IMR-90 (cell line): ENCODE measurements at regions not wholly inside any gene's neighbourhood (a gene's known extent, or its start where the extent isn't known, plus 50 kb on each side); places are given as distances from the start of the nearest gene placed in this dataset.

Experiments
- ATAC-seq: fragments of 200-7000 bp; cut with Tn5 transposase; 2 replicates; pipeline ENCODE4 v1.9.1; 2020; ENCODE audit warnings: low read depth, mild to moderate bottlenecking, moderate library complexity
- BruUV-seq: library from RNA; stranded (reverse); fragments of 400-500 nt; replicated peaks from 2 replicates; lab custom pipeline; 2021; lab: Mats Ljungman, UMichigan
- CTCF ChIA-PET: fragments of 300-600 bp; formaldehyde crosslinking; extraction: SDS; loops from one replicate; lab custom pipeline; 2021; ENCODE audit warnings: antibody characterized with exemption; lab: Yijun Ruan, JAX
- POLR2A ChIA-PET: fragments of 300-600 bp; sonication (Branson Sonifier 250); formaldehyde crosslinking; loops from one replicate; lab custom pipeline; 2022; ENCODE audit warnings: antibody characterized with exemption; ENCODE audit not compliant: unreplicated experiment; lab: Charles Lee
- DNase-seq: peaks from one replicate; pipeline ENCODE4 v3.0.0; 2013
- H2AFZ ChIP-seq: replicated peaks from 2 replicates; pipeline ENCODE3; 2013; ENCODE audit warnings: low read length, mild to moderate bottlenecking; ENCODE audit not compliant: poor library complexity
- H2AK5ac ChIP-seq: 2 replicates; pipeline ENCODE4 v1.6.1; 2013; ENCODE audit warnings: low read depth, low read length, inconsistent platforms
- H2AK9ac ChIP-seq: replicated peaks from 2 replicates; pipeline ENCODE3; 2013; ENCODE audit warnings: mild to moderate bottlenecking, low read depth, low read length, moderate library complexity; ENCODE audit not compliant: poor library complexity
- H2BK120ac ChIP-seq: 2 replicates; pipeline ENCODE4 v1.6.1; 2013; ENCODE audit warnings: low read depth, low read length, inconsistent platforms
- H2BK15ac ChIP-seq: 3 replicates; pipeline ENCODE4 v1.6.1; 2013; ENCODE audit warnings: low read depth, low read length, inconsistent platforms
- H2BK20ac ChIP-seq: 2 replicates; pipeline ENCODE4 v1.6.1; 2013; ENCODE audit warnings: low read depth, mild to moderate bottlenecking, inconsistent platforms, low read length, moderate library complexity
- H2BK5ac ChIP-seq: 2 replicates; pipeline ENCODE4 v1.6.1; 2013; ENCODE audit warnings: mild to moderate bottlenecking, low read depth, low read length, inconsistent platforms; ENCODE audit not compliant: poor library complexity, severe bottlenecking
- H3K14ac ChIP-seq: replicated peaks from 2 replicates; pipeline ENCODE4 v1.6.1; 2013; ENCODE audit warnings: low read depth, low read length, inconsistent platforms
- H3K18ac ChIP-seq: 2 replicates; pipeline ENCODE4 v1.6.1; 2013; ENCODE audit warnings: low read depth, low read length, control low read depth
- H3K23ac ChIP-seq: 2 replicates; pipeline ENCODE4 v1.6.1; 2013; ENCODE audit warnings: low read depth, low read length, inconsistent platforms
- H3K27ac ChIP-seq: 2 replicates; pipeline ENCODE4 v1.5.1; 2013; ENCODE audit warnings: mild to moderate bottlenecking, control low read depth, low read length; ENCODE audit not compliant: insufficient read depth
- H3K27me3 ChIP-seq: 2 replicates; pipeline ENCODE4 v1.6.1; 2013; ENCODE audit warnings: low read length; ENCODE audit not compliant: control insufficient read depth, insufficient read depth
- H3K36me3 ChIP-seq: 2 replicates; pipeline ENCODE4 v1.6.1; 2013; ENCODE audit warnings: low read length, mixed read lengths; ENCODE audit not compliant: control insufficient read depth, insufficient read depth
- H3K4ac ChIP-seq: 2 replicates; pipeline ENCODE4 v1.6.1; 2013; ENCODE audit warnings: low read depth, low read length, inconsistent platforms
- H3K4me1 ChIP-seq: 2 replicates; pipeline ENCODE4 v1.6.1; 2013; ENCODE audit warnings: low read length, mixed read lengths; ENCODE audit not compliant: control insufficient read depth, insufficient read depth
- H3K4me2 ChIP-seq: 2 replicates; pipeline ENCODE4 v1.6.1; 2013; ENCODE audit warnings: low read depth, mild to moderate bottlenecking, control low read depth, low read length, moderate library complexity
- H3K4me3 ChIP-seq: 2 replicates; pipeline ENCODE4 v1.5.1; 2013; ENCODE audit warnings: low read depth, mild to moderate bottlenecking, control low read depth, low read length, moderate library complexity; ENCODE audit not compliant: insufficient read depth
- H3K56ac ChIP-seq: 2 replicates; pipeline ENCODE4 v1.6.1; 2013; ENCODE audit warnings: low read length, inconsistent platforms; ENCODE audit not compliant: insufficient read depth; ENCODE audit errors: extremely low read depth
- H3K79me1 ChIP-seq, 2 experiments: 2 replicates each; pipeline ENCODE4 v1.6.1; 2013; ENCODE audit warnings: low read length in 2 of 2, inconsistent platforms in 1 of 2, low read depth in 1 of 2
- H3K9ac ChIP-seq: 2 replicates; pipeline ENCODE4 v1.6.1; 2013; ENCODE audit warnings: low read depth, low read length, control low read depth
- H3K9me1 ChIP-seq: 2 replicates; pipeline ENCODE4 v1.6.1; 2013; ENCODE audit warnings: low read length, inconsistent platforms; ENCODE audit not compliant: insufficient read depth
- H3K9me3 ChIP-seq: 2 replicates; pipeline ENCODE4 v1.6.1; 2013; ENCODE audit warnings: low read length; ENCODE audit not compliant: control insufficient read depth, insufficient read depth
- H4K20me1 ChIP-seq: 2 replicates; pipeline ENCODE4 v1.6.1; 2013; ENCODE audit warnings: low read length, inconsistent platforms; ENCODE audit not compliant: insufficient read depth
- H4K5ac ChIP-seq: 2 replicates; pipeline ENCODE4 v1.6.1; 2013; ENCODE audit warnings: mild to moderate bottlenecking, low read depth, low read length, control low read depth
- H4K8ac ChIP-seq, 2 experiments: 2 replicates each; pipeline ENCODE4 v1.6.1; 2013; ENCODE audit warnings: low read depth in 2 of 2, low read length in 2 of 2, control low read depth in 1 of 2, inconsistent platforms in 1 of 2
- H4K91ac ChIP-seq: 2 replicates; pipeline ENCODE4 v1.6.1; 2013; ENCODE audit warnings: low read depth, low read length, inconsistent platforms; ENCODE audit not compliant: insufficient read depth
- BHLHE40 ChIP-seq: fragments of 150-350 bp; IDR thresholded peaks from 2 replicates; pipeline ENCODE4 v1.6.1; 2016; ENCODE audit warnings: mild to moderate bottlenecking, low read depth, low read length
- CEBPB ChIP-seq: IDR thresholded peaks from 2 replicates; pipeline ENCODE4 v1.6.1; 2012; ENCODE audit warnings: low read depth, low read length, improper control_type of control experiment
- CTCF ChIP-seq: conservative IDR thresholded peaks from 2 replicates; pipeline ENCODE4 v1.5.1; 2012; ENCODE audit warnings: mild to moderate bottlenecking, low read depth, low read length, improper control_type of control experiment
- ELK1 ChIP-seq: fragments of 150-350 bp; IDR thresholded peaks from 2 replicates; pipeline ENCODE4 v1.6.1; 2016; ENCODE audit warnings: low read depth, mild to moderate bottlenecking, low read length, moderate library complexity, borderline replicate concordance
- FOS ChIP-seq: fragments of 150-350 bp; IDR thresholded peaks from 2 replicates; pipeline ENCODE4 v1.6.1; 2016; ENCODE audit warnings: low read depth, low read length
- MAFK ChIP-seq: IDR thresholded peaks from 2 replicates; pipeline ENCODE4 v1.6.1; 2012; ENCODE audit warnings: low read depth, low read length, improper control_type of control experiment
- MAZ ChIP-seq: IDR thresholded peaks from 2 replicates; pipeline ENCODE4 v1.6.1; 2012; ENCODE audit warnings: low read depth, mild to moderate bottlenecking, low read length, improper control_type of control experiment, moderate library complexity, borderline replicate concordance
- MXI1 ChIP-seq: IDR thresholded peaks from 2 replicates; pipeline ENCODE4 v1.6.1; 2012; ENCODE audit warnings: low read depth, mild to moderate bottlenecking, low read length, moderate library complexity, borderline replicate concordance
- NFE2L2 ChIP-seq: fragments of 150-350 bp; IDR thresholded peaks from 2 replicates; pipeline ENCODE4 v1.6.1; 2016; ENCODE audit warnings: low read depth, mild to moderate bottlenecking, low read length
- POLR2A ChIP-seq: IDR thresholded peaks from 2 replicates; pipeline ENCODE4 v1.6.1; 2012; ENCODE audit warnings: mild to moderate bottlenecking, low read depth, low read length
- RAD21 ChIP-seq: IDR thresholded peaks from 2 replicates; pipeline ENCODE4 v1.6.1; 2012; ENCODE audit warnings: low read length, improper control_type of control experiment
- RCOR1 ChIP-seq: IDR thresholded peaks from 2 replicates; pipeline ENCODE4 v1.6.1; 2012; ENCODE audit warnings: mild to moderate bottlenecking, low read length, improper control_type of control experiment; ENCODE audit not compliant: insufficient replicate concordance
- RFX5 ChIP-seq: IDR thresholded peaks from 2 replicates; pipeline ENCODE4 v1.8.0; 2012; ENCODE audit warnings: low read depth, mild to moderate bottlenecking, low read length, moderate library complexity
- SMC3 ChIP-seq: fragments of 150-350 bp; IDR thresholded peaks from 2 replicates; pipeline ENCODE4 v1.6.1; 2016; ENCODE audit warnings: low read depth, mild to moderate bottlenecking, antibody characterized with exemption, low read length, moderate library complexity
- USF2 ChIP-seq: fragments of 150-350 bp; IDR thresholded peaks from 2 replicates; pipeline ENCODE4 v1.6.1; 2017; ENCODE audit warnings: mild to moderate bottlenecking, antibody characterized with exemption, low read length, low read depth
- WGBS, 2 experiments: methylation state at CpG; one replicate each; pipeline versions ENCODE4 v1.1.5 to v1.1.7; 2013; ENCODE audit warnings: missing lambda C conversion rate in 2 of 2; ENCODE audit not compliant: insufficient read length in 1 of 2; ENCODE audit errors: extremely low coverage in 2 of 2; 5-methylcytosine and 5-hydroxymethylcytosine counted together
- dilution Hi-C: fragments of 300-500 bp; cut with HindIII; formaldehyde crosslinking; loops from one replicate; pipeline ENCODE4 v1.14.3; 2018; ENCODE audit warnings: low sequenced_read_pairs; ENCODE audit not compliant: unreplicated experiment
- in situ Hi-C: fragments of 300-500 bp; cut with MboI; formaldehyde crosslinking; loops from 3 replicates; pipeline ENCODE4 v1.14.3; 2019; ENCODE audit warnings: low sequenced_read_pairs, inconsistent platforms, mixed read lengths
- intact Hi-C: fragments of 100-400 bp; cut with micrococcal nuclease; formaldehyde crosslinking; loops from 2 replicates; pipeline ENCODE4 v1.10.0; 2022

- H3K9ac ChIP-seq: no peak overlapping the region
- H2BK5ac ChIP-seq: no peak overlapping the region
- dilution Hi-C loops (no loop called here), in situ Hi-C loops (no loop called here), intact Hi-C loops (no loop called here)
- H4K5ac ChIP-seq: no peak overlapping the region
- H2BK20ac ChIP-seq: no peak overlapping the region
- BruUV-seq: no TSS peak
- peak overlapping the region; percentile 34; the same call in 1 of the 2 replicates for H4K91ac ChIP-seq
- no peak overlapping the region for H3K18ac ChIP-seq
- H3K4me3 ChIP-seq: no peak overlapping the region
- no peaks in the 10 kb centered on the region for H3K79me1 ChIP-seq
- H2AK5ac ChIP-seq: peak overlapping the region; percentile 75
- no peak overlapping the region for H3K23ac ChIP-seq
- POLR2A ChIA-PET: no interaction called here
- no peak for ATAC-seq
- no peak overlapping the region for H3K4me2 ChIP-seq
- H4K20me1 ChIP-seq: no peaks in the 10 kb centered on the region
- TF ChIP-seq SMC3 (no peak), USF2 (no peak), ELK1 (no peak), BHLHE40 (no peak), CEBPB (no peak), POLR2A (no peak), MXI1 (no peak), RCOR1 (no peak), NFE2L2 (no peak), FOS (no peak), MAZ (no peak), RAD21 (no peak), CTCF (no peak), RFX5 (no peak), MAFK (no peak)
- peaks cover 9% of the 10 kb centered on the region; the same call in 1 of the 2 replicates for H3K9me1 ChIP-seq
- H3K56ac ChIP-seq: no peak overlapping the region
- CTCF ChIA-PET: no interaction called here
- 95% methylated on average over 2 of the region's 3 CpGs; no CpG with 5 or more reads in 1 of the 2 experiments for WGBS, 2 experiments
- no peaks in the 10 kb centered on the region for H3K9me3 ChIP-seq
- H3K27me3 ChIP-seq: peaks cover 9% of the 10 kb centered on the region
- no peak for DNase-seq
- H3K36me3 ChIP-seq: no peaks in the 10 kb centered on the region
- H2AK9ac ChIP-seq: no peak overlapping the region
- H3K4me1 ChIP-seq: peaks cover 5% of the 10 kb centered on the region; the same call in 1 of the 2 replicates
- H3K27ac ChIP-seq: no peak overlapping the region
- no peak overlapping the region for H4K8ac ChIP-seq
- H3K14ac ChIP-seq: no peak overlapping the region
- no peak overlapping the region for H2BK120ac ChIP-seq
- H2AFZ ChIP-seq: no peak overlapping the region
- no peak overlapping the region; the same call in 1 of the 2 replicates for H3K4ac ChIP-seq
- no peak overlapping the region for H2BK15ac ChIP-seq
Observed at GRCh38 chr16:86121374-86122010, 222.5 kb downstream of the IRF8 start.
